Muscle of back (tissue), 3 donors: ENCODE measurements at regions not wholly inside any gene's neighbourhood (a gene's known extent, or its start where the extent isn't known, plus 50 kb on each side); places are given as distances from the start of the nearest gene placed in this dataset.

ENCODE experiments used
- DNase-seq, 3 donors: peaks; one replicate each; pipeline versions ENCODE4 v3.0.0 to v3.0.0-alpha.2; 2013

DNA sequence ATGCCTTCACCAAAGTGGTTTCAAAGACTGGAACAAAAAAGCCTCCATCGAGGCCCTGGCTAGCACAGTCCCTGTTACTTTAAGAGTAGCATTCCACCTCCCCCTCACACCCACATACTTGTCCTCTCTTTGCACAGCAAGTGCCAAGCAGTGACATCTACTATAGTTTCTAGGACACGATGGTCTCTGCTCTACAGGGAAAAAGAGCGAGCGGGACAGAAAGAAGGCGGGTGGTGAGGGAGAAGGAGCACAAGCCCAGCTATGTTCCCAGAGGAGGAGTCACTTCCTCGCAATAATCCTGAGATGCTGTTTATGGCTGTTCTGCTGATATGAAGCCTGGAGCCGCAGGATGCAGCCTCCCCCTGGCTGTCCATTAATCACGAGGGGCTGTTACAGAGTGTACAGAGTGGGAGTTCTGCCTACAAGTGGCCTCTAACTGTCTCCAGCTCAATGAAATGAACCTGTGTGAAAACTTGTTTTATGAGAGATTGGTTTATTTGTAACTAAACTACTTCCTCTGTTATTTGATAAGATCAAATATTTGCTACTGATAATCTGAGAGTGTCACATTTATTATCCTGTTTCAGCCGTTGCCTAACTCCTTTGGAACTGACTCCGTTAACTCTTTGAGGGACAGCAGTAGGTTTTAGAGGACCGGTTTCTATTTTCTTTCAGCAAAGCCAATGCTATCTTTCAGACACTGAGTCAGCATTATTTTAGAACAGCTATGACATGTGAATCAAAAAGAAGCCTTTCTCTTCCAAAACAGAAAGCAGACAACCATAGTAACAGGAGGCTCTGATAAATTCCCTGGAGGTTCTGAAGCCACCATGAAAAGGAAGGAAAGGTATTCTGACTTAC, 208.0 kb downstream of the SPRY2 start:
- peak in 2 of 3 donors; percentile 60 to 88 for DNase-seq

DNA sequence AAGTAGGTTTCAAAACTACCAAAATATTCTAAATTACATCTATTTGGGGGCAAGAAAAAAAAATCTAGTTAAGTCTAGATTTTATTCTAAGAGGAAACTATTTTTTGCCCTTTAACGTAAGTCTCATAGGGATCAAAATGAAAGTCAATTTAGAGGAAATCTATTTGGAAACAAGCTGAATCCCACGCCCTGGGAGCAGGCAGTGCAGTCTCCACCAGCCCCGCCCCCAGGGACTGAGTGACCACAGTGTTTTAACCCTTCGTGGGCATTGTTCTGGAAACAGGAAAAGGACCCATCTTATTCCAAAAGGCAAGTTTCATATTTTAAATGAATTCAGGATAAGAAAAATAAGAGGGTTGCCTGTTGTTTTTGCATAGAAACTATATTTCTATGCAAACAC, 209.7 kb downstream of the SPRY2 start:
- peak in 2 of 3 donors; percentile 60 to 81 for DNase-seq

DNA sequence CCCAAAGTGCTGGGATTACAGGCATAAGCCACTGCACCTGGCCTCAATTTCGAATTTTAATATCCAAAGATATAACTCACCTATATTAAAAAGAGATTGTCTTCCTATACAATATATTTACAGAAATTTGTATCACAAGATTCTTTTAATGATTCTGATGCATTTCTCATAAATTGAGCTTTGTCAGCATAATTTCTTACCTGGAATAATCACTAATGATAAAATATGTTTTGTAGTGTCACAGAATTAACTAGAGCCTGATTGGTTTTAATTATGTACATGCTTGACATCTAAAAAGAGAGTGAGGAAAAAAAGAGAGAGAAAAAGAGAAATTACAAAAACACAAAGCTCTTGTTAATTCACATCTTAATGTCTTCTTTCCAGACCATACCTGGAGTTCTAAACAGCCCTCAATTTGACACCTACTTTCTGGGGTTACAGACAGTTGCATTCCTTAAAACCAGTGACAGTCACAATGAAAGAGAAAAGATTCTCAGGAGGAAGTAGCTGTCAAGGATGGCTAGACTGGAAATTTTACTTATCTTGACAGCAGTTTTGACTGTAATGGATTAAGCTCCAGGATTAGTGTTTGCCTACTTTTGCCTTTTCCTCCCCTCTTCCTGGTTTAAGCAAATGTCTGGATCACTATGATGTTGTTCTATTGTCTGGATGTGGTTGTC, 214.4 kb downstream of the SPRY2 start:
- DNase-seq, result no peak

DNA sequence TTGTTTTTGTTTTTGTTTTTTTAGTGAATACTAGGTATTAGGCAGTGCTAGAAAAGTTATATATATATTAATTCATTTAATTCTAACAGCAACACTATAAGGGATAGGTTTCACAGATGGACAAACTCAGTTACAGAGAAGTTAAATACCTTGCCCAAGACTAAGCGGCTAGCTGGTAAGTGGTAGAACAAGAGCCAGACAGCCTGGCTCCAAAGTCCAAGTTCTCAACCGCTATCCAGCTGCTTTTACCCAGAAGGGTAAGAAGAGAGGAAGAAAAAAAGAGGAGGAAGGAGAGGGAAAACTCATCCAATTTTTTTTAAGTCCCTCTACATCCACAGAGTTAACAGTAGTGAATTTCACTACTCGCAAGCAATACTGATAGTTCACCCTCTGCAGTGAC, 217.0 kb downstream of the SPRY2 start:
- no peak for DNase-seq

DNA sequence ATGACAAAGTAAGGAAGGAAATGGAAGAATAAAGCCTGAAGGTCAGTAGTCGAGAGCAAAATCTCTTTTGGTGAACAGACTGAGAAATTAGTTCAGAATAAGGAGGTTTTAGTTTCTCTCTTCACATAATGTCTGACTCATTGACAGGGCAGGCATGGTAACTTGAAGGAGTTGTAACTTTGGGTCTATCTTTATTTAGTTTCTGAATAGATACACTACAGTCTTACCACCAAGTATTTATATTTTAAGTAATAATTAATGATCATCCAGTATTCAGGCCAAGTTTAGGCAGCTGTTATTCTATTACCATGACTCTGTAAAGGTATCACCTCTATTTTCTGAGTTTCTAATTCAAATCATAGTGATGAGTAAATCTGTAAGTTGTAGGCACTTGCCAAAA, 219.9 kb downstream of the SPRY2 start:
- DNase-seq, result no peak

DNA sequence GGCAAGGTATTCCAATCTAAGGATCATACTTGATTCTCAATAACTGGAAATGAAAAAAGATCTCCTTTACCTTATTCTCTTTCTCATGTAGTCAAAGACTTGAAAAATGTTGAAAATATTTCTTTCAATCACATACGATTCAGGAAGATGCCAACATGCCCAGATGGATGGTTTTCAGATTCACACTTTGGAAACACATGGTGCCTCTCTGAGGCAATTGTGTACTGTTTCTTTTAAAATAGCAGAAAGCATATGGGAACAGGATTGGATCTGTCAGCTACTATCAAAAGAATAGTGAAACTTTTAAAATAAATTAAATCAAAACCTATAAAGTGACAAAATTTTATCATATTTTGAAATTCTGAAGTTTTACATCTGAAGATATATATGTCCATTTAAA, 222.4 kb downstream of the SPRY2 start:
- no peak for DNase-seq

DNA sequence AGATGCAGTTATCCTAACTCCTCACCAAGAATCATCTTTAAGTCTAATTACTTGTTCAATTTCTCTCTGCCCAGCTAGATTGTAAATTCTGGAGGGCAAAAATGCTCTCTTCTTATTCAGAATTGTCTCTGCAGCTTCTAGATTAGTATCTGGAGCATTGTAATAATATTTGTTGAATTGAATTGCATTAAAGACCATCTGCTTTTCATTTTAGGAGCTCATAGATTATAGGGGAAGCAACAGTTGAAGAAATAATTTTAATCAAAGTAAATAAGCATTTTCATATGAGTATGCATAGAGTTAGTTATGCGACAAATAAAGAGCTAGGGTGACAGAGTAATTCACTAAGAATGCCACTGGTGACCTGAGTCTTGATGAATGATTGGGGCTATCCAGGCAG, 222.8 kb downstream of the SPRY2 start:
- DNase-seq, result no peak

DNA sequence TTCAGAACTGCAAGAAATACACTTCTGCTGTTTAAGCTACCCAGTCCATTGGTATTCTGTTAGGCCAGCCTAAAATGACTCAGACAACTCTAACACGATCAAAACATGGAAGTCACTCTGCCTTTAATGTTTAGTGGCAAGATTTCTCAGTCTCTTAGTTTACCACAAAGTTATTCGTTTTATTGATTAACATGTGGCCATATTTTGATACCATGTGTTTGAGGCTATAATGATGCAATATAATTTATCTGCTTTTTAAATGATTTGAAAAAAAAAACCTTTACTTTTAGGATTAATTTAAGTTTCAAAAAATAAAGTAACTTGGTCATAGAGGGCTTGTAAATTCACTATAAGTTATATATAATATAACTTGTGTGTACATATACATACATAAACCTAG, 223.4 kb downstream of the SPRY2 start:
- no peak for DNase-seq

DNA sequence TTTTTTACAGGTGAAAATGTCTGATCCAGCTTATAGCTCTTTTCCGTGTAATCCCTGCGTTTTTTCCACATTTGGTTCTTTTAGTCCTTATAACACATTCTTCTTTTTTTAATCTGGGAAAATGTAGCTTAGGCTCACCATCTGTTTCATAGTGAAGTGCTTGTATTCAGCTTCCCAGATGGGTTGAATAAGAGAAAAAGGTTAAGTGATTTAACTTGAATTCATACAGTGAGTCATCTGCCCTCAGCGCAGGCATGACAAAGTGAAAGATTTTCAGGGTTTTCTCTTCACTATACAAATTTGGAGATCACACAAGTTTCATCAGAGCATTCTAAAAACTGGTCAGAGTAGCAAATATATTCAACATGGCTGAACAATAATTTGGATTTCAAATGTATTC, 224.8 kb downstream of the SPRY2 start:
- peak in 2 of 3 donors; percentile 10 to 26 for DNase-seq

DNA sequence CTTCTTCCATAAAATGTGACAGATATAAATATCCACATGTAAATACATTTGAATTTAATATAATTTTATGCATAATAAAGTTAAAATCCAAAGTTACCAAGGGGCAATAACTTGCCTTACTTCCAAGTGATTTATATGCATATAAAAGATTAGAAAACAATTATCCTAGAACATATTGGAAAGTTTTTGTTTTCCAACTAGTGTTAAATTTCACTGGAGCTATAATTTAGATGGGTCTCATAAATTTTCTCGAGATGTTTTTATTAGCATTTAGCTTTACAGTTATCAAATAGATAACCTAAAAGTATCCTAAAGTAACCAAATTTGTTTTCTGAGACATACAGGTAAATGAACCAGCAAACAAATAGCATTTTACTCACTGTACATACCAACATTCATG, 225.3 kb downstream of the SPRY2 start:
- no peak for DNase-seq

DNA sequence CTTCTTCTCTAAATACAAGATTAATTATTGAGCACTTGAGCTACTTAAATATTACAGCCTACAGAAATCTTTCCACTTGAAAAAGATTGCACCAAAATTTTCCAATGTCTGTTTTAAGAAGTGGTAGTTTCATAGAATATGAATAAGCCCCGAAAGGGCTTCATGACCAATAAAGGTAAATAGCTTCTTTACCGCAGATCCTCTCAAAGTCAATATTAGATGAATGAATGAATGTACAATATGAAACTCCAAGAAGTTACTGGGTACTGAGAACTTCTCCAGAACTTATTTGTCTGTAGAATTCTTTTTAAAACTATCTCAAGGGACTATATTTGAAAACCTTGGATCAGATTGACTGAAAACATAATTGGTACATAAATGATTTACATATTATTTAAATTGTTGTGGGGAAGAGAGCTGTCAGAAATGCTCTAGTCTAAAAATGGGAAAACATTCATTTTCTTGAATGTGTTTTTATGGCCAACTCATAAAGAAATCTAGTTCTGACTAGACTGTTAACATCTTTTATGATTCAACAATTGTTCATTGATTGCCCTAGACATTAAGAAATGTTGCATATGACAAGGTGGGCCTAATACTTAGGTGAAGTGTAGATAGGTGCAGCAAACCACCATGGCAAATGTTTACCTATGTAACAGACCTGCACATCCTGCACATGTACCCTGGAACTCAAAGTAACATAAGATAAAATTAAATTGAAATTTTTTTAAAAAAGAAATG, 227.0 kb downstream of the SPRY2 start:
- no peak for DNase-seq

DNA sequence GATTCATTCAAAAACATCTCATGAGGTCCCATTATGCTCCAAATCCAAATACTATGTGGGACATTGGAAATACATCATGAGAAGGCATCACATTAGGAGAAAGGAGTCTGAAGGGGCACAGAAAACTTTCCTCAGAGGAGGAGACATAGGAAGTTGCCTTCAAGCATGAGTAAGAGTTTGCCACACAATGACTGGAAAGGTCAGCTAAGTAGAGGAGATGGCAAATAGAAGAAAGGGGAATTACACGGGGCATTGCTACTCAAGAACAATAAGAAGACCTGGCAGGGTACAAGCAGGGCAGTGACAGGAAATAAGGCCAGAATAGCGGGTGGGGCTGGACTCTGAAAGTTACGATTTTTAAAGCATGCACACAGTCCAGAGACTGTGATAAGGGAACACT, 231.6 kb downstream of the SPRY2 start:
- DNase-seq, result no peak

DNA sequence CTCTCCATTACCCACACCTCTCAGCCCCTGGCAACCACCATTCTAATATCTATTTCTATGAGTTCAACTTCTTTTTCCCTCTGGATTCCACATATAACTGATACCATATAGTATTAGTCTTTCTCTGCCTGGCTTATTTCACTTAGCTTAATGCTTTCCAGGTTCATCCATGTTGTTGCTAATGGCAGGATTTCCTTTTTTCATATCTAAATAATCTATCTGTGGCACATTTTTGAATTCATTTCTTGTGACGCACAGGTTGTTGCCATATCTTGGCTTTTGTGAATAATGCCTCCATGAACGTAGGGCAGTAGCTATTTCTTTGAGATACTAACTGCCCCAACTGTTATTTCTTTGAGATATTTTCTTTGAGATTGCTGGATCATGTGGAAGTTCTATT, 235.6 kb downstream of the SPRY2 start:
- no peak for DNase-seq

DNA sequence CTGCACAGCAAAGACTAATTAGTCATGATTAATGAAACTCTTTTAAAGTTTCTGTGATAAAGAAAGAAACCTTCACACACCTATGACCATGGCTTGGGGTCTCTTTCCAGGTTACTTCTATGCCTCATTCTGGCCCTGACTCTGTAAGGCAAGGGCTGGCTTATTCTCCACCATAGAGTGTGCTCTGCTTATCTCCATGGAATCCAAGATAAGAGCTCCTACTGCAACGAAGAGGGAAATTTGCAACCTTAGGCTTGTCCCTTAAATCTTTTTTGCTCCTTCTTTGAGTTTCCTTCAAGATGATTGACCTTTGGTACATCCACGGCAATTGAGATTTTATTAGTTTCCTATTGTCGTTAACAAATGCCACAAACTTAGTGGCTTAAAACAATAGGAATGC, 239.9 kb downstream of the SPRY2 start:
- no peak for DNase-seq

DNA sequence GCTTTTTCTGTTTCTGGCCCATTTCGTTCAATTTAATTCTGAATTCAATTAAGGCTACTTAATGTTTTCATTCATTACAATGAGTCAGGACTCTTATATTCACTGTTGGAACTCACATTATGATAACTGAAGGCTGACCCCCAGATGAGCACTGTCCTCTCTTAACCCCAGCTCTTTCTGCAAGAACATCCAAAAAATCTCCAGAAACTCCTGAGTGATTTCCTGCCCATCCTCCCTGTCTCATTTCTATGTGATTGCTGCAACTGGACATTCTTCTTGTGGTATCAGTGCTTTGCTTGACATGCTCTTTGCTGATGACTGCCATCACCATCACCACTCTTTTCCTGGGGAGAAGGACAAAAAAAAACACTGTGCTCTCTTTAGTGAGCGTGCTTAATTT, 240.3 kb downstream of the SPRY2 start:
- DNase-seq, result peak in 1 of 3 donors; percentile 59

DNA sequence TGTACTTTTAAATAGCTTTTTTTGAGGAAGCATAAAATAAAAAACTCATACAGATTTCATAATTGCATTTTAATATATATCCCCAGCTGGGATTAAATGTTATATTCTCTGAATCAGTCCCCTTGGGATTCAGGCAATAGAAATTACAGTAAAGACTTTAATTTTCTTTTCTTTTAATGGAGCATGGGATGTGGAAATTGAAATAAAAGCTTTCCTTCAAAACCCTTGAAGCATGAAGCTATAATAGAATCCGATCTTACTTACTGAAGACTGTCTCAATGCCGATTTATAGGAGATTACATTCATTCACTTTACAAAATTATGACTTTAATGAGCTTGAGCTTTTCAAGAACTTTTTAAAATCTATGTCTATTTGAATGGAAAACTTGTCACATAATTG, 243.4 kb downstream of the SPRY2 start:
- DNase-seq, result no peak

DNA sequence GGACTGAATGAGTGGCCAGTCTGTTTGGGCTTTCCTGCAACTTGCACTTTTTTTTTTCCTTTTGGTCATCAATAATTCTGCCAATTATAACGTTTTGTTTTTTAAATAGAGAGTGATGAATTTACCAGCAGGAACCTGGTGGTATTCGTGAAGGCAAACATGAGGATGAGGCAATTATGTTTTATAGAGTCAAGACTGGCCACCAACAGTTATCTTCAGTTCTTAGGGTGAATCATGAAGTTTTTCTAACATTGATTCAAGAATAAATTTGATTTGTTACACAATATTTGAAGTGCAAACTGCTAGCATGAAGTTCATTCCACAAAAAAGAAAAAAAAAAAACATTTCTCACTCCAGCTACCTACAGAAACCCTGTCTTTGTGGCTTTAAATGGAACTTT, 244.5 kb downstream of the SPRY2 start:
- no peak for DNase-seq

DNA sequence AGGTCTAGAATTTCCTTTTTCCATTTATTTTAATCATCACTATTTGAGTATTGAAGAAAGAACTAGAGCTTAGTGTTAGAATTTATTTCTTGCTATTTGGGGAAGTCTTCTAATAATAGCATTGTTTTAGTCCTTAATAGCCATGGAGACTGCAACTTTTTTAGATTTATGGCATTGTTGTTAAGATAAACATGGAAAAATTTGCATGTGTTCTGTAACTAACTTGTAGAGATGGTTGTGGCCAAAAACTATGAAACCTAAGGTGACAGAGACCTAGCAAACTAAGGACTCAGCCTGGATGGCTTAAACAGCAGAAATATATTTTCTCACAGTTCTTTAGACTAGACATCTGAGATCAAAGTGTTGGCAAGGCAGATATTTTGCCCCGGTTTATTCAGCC, 246.4 kb downstream of the SPRY2 start:
- DNase-seq, result peak in 1 of 3 donors; percentile 30

DNA sequence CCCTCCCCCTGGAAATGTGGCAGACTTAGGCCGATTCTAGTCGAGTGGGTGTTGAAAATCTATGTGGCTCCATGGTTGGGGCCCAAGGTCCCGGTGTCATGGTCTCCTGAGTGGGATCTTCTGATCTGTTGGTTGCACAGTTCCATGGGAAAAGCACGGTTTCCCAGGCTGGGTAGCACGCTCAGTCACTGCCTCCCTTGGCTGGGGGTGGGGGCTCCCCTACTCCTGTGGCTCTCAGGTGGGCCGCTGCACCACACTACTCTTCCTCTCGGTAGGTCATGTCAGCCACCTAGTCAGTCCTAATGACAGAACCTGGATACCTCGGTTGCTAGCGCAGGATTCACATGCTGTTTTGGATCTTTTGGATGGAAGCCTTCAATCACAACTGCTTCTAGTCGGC, 247.0 kb downstream of the SPRY2 start:
- DNase-seq, result no peak

DNA sequence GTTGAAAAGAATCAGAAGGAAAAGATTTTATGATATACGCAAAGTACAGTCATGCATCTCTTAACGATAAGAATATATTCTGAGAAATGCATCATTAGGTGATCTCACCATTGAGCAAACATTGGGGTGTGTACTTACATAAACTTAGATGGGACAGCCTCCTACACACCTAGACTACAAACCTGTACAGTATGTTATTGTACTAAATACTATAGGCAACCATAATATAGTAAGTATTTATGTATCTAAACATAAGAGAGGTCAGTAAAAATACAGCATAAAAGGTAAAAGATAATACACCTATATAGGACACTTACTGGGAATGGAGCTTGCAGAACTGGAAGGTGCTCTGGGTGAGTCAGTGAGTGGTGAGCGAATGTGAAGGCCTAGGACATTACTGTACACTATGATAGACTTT, 254.6 kb downstream of the SPRY2 start:
- no peak for DNase-seq

DNA sequence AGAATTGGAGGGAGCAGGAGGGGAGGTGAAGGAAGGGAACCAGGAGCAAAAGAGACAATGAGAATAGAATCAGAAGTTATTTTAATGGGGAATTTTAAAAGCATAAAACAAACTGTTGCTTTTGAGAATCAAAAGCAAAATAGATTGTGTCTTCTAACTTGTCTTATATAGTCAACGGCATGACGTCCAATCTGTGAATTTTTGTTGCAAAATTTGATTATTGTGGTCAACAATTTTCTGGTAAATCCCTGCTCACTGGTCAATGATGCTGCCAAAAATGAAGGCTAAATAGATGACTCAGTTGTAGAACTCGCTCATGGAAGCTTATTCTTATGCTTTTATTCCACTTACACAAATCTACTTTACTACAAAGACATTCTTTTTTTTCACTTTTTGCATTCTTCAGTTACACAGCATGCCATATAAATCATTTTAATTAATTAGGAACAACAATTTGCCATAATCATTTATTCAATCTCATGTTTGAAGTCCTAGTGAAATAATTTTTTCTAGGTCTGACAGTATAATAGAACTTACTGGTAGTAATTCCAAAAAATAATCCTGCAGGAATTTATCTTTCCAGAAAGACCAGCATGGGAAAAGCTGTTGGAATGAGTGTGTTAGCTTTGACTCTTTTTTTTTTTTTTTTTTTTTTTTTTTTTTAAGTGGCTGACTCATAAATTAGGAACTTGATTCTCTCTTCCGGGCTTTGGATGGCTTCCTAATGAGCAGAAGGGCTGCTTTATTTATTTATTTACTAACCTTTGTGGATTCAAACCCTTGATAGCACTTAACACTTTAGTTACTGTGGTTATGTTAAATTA, 256.9 kb downstream of the SPRY2 start:
- peak; percentile 69 to 91 (median 84) for DNase-seq
